Fibroblast of pulmonary artery (primary cell): ENCODE measurements at regions not wholly inside any gene's neighbourhood (a gene's known extent, or its start where the extent isn't known, plus 50 kb on each side); places are given as distances from the start of the nearest gene placed in this dataset.
A peak's percentile ranks its signal among the peaks of the same experiment; 100 is the strongest.

Experiments used
- DNase-seq: peaks from one replicate; pipeline ENCODE4 v3.0.0-alpha.2; 2010; ENCODE audit warnings: low read depth
- H3K4me3 ChIP-seq: replicated peaks from 2 replicates; pipeline ENCODE4 v1.5.1; 2011; ENCODE audit warnings: low read depth, mild to moderate bottlenecking, control low read depth, low read length, moderate library complexity
- TF ChIP-seq, protein P1 (sequence below): IDR thresholded peaks from 2 replicates; pipeline ENCODE4 v1.5.1; 2011; ENCODE audit warnings: mild to moderate bottlenecking, control low read depth, low read length, inconsistent platforms; ENCODE audit errors: missing control alignments

DNA sequence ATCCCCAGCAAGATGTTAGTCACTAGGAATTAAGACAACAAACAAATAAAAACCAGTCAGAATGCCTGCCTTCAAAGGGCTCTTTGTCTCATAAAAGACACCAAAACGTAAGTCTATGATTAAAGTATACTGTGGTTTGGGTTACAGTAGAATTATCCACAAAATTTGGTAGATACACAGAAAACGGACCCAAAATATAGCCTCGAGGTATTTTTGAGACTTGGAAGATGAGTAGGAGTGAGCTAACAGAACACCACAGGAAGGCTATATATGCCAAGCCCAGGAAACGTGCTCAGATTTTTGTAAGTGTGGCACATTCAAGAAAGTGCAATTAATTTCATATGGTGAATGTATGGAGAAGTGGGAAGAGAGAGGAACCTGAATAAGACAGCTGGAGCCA, 831.4 kb downstream of the CDH11 start:
- H3K4me3 ChIP-seq = no peak overlapping the region
- no peak for DNase-seq
- TF ChIP-seq, protein P1, sequence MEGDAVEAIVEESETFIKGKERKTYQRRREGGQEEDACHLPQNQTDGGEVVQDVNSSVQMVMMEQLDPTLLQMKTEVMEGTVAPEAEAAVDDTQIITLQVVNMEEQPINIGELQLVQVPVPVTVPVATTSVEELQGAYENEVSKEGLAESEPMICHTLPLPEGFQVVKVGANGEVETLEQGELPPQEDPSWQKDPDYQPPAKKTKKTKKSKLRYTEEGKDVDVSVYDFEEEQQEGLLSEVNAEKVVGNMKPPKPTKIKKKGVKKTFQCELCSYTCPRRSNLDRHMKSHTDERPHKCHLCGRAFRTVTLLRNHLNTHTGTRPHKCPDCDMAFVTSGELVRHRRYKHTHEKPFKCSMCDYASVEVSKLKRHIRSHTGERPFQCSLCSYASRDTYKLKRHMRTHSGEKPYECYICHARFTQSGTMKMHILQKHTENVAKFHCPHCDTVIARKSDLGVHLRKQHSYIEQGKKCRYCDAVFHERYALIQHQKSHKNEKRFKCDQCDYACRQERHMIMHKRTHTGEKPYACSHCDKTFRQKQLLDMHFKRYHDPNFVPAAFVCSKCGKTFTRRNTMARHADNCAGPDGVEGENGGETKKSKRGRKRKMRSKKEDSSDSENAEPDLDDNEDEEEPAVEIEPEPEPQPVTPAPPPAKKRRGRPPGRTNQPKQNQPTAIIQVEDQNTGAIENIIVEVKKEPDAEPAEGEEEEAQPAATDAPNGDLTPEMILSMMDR = no peak

DNA sequence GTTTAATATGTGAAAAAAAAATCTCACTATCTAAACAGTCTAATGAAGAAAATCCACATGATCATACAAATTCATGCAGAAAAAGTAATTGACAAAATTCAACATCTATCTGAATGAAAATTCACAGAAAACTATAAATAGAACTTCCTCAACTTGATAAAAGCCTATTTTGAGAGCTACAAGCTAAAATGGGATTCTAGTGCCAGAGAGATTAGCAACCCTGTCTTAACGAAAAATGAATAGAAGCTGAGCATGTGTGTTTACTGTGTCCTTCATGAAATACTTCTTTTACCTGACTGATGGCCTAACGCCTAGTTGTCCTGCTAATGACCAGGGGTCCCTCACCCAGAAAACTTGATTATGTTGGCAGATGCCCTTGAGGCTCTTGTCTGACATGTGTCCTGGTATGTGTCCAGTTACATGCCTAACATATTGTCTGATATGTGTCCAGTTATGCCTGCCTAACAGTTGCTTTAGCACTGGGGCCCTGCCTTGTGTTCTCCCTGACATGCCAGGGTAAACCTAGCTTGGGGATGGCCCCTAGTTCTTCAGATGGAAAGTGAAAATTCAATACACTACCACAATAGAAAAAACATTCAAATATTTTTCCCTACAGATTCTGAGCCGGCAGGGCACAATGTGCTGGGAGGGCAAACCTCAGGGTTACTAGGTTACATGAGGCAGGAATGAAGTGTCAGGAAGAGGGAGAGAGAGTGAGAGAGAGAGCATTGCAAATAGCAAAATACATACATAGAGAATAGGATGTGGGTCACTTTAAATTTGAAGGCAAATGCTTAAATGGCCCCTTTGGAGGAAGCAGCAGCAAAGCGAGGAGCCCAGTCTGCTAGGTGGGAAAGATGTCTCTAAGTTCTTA, 834.0 kb downstream of the CDH11 start:
- no peak overlapping the region for H3K4me3 ChIP-seq
- DNase-seq = no peak
- TF ChIP-seq, protein P1 = no peak

DNA sequence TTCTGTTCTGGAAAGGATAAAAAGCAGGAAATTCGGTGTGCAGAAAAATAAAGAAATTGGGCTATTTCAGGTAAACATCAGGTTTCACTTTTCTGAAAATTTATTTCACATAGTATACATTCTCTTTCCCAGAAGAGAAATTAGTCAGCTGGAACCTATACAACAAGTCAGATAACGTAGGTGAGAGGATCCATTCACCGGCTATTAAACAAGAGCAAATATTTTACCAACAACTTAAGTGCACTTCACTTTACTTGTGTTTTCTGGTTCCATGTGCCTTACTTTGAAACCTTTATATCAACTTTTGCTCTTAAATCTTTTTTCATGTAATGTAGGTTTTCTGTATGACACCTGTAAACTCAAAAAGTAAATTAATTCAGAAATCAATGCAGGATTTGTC, 839.7 kb downstream of the CDH11 start:
- DNase-seq = no peak
- H3K4me3 ChIP-seq = no peak overlapping the region
- TF ChIP-seq, protein P1 = no peak

DNA sequence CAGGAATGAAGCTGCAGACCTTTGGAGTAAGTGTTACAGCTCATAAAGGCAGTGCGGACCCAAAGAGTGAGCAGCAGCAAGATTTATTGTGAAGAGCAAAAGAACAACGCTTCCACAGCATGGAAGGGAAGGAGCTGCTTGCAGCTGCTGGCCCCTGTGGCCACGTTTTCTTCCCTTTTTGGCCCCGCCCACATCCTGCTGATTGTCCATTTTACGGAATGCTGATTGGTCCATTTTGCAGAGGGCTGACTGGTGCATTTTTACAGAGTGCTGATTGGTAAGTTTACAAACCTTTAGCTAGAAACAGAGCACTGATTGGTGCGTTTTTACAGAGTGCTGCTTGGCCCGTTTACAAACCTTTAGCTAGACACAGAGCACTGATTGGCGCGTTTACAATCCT, 841.5 kb downstream of the CDH11 start:
- DNase-seq = no peak
- TF ChIP-seq, protein P1 = no peak
- H3K4me3 ChIP-seq = no peak overlapping the region

DNA sequence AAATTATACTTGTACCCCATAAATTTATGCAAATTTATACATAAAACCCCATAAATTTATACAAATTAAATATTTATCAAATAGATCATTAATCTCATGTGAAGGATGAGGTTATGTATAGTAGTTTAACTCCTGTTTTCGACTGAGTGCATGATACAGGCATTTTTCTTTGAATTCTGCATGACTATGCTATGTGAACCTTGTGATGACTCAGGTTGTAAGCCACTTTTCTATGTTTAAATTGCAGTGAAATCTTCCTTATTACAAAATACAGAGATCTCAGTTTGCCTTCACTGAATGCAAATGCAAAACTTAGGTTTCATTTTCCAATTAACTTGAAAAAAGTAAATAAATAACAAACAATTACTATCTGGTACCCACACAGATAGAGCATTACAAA, 843.7 kb downstream of the CDH11 start:
- peak; percentile 5 for DNase-seq
- H3K4me3 ChIP-seq = no peak overlapping the region
- TF ChIP-seq, protein P1 = no peak

DNA sequence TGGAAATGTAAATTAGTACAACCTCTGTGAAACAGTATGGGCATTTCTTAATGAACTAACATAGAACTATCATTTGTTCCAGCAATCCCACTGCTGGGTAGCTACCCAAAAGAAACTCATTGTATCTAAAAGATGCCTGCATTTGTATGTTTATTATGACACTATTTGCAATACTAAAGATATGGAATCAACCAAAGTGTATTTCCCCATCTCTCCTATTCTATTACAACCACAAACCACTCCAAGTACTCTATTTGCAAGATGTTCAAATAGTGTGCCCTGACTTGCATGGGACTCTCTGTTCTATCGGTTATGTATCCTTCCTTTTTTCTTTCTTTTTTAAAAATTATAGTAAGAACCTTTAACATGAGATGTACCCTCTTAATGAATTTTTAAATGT, 845.2 kb downstream of the CDH11 start:
- TF ChIP-seq, protein P1 = no peak

DNA sequence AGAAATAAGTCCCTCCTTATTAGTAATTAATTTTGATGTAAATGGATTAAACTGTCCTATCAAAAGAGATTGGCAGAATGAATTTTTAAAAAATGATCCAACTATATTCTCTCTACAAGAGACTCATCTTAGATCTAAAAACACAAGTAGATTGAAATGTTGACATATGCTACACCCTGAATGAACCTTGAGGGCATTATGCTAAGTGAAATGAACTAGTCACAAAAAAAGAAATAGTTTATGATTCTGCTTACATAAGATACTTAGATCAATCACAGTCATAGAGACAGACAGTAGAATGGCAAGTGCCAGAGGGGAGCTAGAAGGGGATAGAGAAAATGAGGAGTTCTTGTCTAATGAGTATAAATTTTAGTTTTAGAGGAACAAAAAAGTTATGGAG, 849.8 kb downstream of the CDH11 start:
- TF ChIP-seq, protein P1 = no peak
- H3K4me3 ChIP-seq = no peak overlapping the region
- DNase-seq = no peak

More for the DNA sequence above, 845.2 kb downstream of the CDH11 start:
- H3K4me3 ChIP-seq = no peak overlapping the region
- DNase-seq = no peak
